Mammary epithelial cell (primary cell): ENCODE measurements at regions not wholly inside any gene's neighbourhood (a gene's known extent, or its start where the extent isn't known, plus 50 kb on each side); places are given as distances from the start of the nearest gene placed in this dataset.
"Not testable (repeated sequence)": the region's sequence is repeated elsewhere in the genome, so short reads cannot be mapped to it uniquely, and the experiment has no call there.

Experiments
- EZH2 ChIP-seq: IDR thresholded peaks from 2 replicates; pipeline ENCODE4 v1.6.1; 2012; ENCODE audit warnings: low read length, inconsistent platforms, borderline replicate concordance
- TF ChIP-seq, protein P1 (sequence below), 2 donors: IDR thresholded peaks in 1 of 2; conservative IDR thresholded peaks in 1 of 2; 2 replicates each; pipeline ENCODE4 v1.5.1; 2011 to 2012; ENCODE audit warnings: inconsistent platforms in 2 of 2, low read length in 2 of 2, mild to moderate bottlenecking in 2 of 2, control low read depth in 1 of 2, low read depth in 1 of 2; ENCODE audit not compliant: insufficient read depth in 1 of 2; ENCODE audit errors: extremely low read depth in 1 of 2

- TF ChIP-seq, protein P1, sequence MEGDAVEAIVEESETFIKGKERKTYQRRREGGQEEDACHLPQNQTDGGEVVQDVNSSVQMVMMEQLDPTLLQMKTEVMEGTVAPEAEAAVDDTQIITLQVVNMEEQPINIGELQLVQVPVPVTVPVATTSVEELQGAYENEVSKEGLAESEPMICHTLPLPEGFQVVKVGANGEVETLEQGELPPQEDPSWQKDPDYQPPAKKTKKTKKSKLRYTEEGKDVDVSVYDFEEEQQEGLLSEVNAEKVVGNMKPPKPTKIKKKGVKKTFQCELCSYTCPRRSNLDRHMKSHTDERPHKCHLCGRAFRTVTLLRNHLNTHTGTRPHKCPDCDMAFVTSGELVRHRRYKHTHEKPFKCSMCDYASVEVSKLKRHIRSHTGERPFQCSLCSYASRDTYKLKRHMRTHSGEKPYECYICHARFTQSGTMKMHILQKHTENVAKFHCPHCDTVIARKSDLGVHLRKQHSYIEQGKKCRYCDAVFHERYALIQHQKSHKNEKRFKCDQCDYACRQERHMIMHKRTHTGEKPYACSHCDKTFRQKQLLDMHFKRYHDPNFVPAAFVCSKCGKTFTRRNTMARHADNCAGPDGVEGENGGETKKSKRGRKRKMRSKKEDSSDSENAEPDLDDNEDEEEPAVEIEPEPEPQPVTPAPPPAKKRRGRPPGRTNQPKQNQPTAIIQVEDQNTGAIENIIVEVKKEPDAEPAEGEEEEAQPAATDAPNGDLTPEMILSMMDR (conservative IDR thresholded peaks at IDR 0.05 in 1 of 2, IDR thresholded peaks at IDR 0.05 in 1 of 2; ENCODE audit: extremely low read depth in 1 of 2, insufficient read depth in 1 of 2, low read depth in 1 of 2, low read length in 2 of 2) = not testable (repeated sequence)
- not testable (repeated sequence) for TF ChIP-seq EZH2
Measured at GRCh38 chr1:120647182-120647581, 76.6 kb upstream of the NBPF26 start.
